HEK293 (cell line): ENCODE measurements at regions not wholly inside any gene's neighbourhood (a gene's known extent, or its start where the extent isn't known, plus 50 kb on each side); places are given as distances from the start of the nearest gene placed in this dataset.

Source experiments
- CTCF ChIA-PET: fragments of 350-600 bp; formaldehyde crosslinking; extraction: SDS; loops from one replicate; lab custom pipeline; 2021; ENCODE audit warnings: antibody characterized with exemption; lab: Yijun Ruan, JAX
- POLR2A ChIA-PET: fragments of 300-600 bp; formaldehyde crosslinking; extraction: SDS; loops from one replicate; lab custom pipeline; 2020; ENCODE audit warnings: antibody characterized with exemption, inconsistent platforms; lab: Yijun Ruan, JAX
- H3K27ac ChIP-seq: fragments of 200-500 bp; sonication (Bioruptor generic); 2 replicates; pipeline ENCODE4 v1.5.1; 2014; ENCODE audit warnings: low read depth, low read length, control low read depth, inconsistent platforms; ENCODE audit errors: extremely low read depth
- H3K36me3 ChIP-seq, 2 experiments: fragments of 200-500 bp in 1 of 2; sonication (Bioruptor generic) in 1 of 2; 1 replicate in 1 of 2; 2 replicates in 1 of 2; pipeline ENCODE4 v1.5.1; 2014 to 2017; ENCODE audit warnings: inconsistent platforms in 2 of 2, low read length in 2 of 2; ENCODE audit not compliant: control insufficient read depth in 2 of 2, insufficient read depth in 1 of 2
- H3K4me1 ChIP-seq: fragments of 200-500 bp; sonication (Bioruptor generic); 2 replicates; pipeline ENCODE4 v1.5.1; 2014; ENCODE audit warnings: mild to moderate bottlenecking, low read length, inconsistent platforms; ENCODE audit not compliant: control insufficient read depth, insufficient read depth
- H3K4me3 ChIP-seq: 2 replicates; pipeline ENCODE4 v1.5.1; 2011; ENCODE audit warnings: low read depth, mild to moderate bottlenecking, control low read depth, low read length, moderate library complexity
- H3K9me3 ChIP-seq: fragments of 200-500 bp; sonication (Bioruptor generic); 2 replicates; pipeline ENCODE4 v1.5.1; 2014; ENCODE audit warnings: low read depth, low read length, inconsistent platforms; ENCODE audit not compliant: control insufficient read depth, insufficient read depth
- BCL11B ChIP-seq: fragments of 450-650 bp; formaldehyde crosslinking; IDR thresholded peaks from 2 replicates; pipeline ENCODE4 v1.5.1; 2016; ENCODE audit warnings: low read depth, missing biosample characterization, missing genetic modification characterization
- HOXA7 ChIP-seq: sonication (generic); formaldehyde crosslinking; IDR thresholded peaks from 2 replicates; pipeline ENCODE4 v1.8.1; 2022; ENCODE audit warnings: missing genetic modification reagents, borderline replicate concordance
- MYNN ChIP-seq: fragments of 450-650 bp; formaldehyde crosslinking; IDR thresholded peaks from 2 replicates; pipeline ENCODE4 v1.5.1; 2016; ENCODE audit warnings: missing biosample characterization, missing genetic modification characterization, borderline replicate concordance
- ZBTB1 ChIP-seq: fragments of 450-650 bp; formaldehyde crosslinking; IDR thresholded peaks from 2 replicates; pipeline ENCODE4 v1.5.1; 2016; ENCODE audit warnings: missing biosample characterization, missing genetic modification characterization
- ZIC2 ChIP-seq: fragments of 450-650 bp; formaldehyde crosslinking; IDR thresholded peaks from 2 replicates; pipeline ENCODE4 v1.5.1; 2016; ENCODE audit warnings: missing biosample characterization, missing genetic modification characterization
- ZNF114 ChIP-seq: fragments of 450-650 bp; formaldehyde crosslinking; IDR thresholded peaks from 2 replicates; pipeline ENCODE4 v1.5.0; 2017; ENCODE audit warnings: missing biosample characterization, missing genetic modification characterization
- ZNF138 ChIP-seq: fragments of 450-650 bp; formaldehyde crosslinking; IDR thresholded peaks from 2 replicates; pipeline ENCODE4 v1.5.1; 2016; ENCODE audit warnings: missing biosample characterization, missing genetic modification characterization, borderline replicate concordance
- ZNF174 ChIP-seq: fragments of 450-650 bp; formaldehyde crosslinking; IDR thresholded peaks from 2 replicates; pipeline ENCODE4 v1.5.0; 2017; ENCODE audit warnings: missing biosample characterization, mild to moderate bottlenecking, missing genetic modification characterization
- ZNF221 ChIP-seq: fragments of 450-650 bp; formaldehyde crosslinking; IDR thresholded peaks from 2 replicates; pipeline ENCODE4 v1.5.1; 2017; ENCODE audit warnings: missing biosample characterization, missing genetic modification characterization, borderline replicate concordance
- ZNF366 ChIP-seq: fragments of 450-650 bp; formaldehyde crosslinking; conservative IDR thresholded peaks from 2 replicates; pipeline ENCODE4 v1.5.1; 2016; ENCODE audit warnings: missing biosample characterization, missing genetic modification characterization
- ZNF391 ChIP-seq: fragments of 450-650 bp; formaldehyde crosslinking; IDR thresholded peaks from 2 replicates; pipeline ENCODE4 v1.5.1; 2016; ENCODE audit warnings: low read depth, missing biosample characterization, missing genetic modification characterization, borderline replicate concordance
- ZNF404 ChIP-seq: fragments of 450-650 bp; formaldehyde crosslinking; IDR thresholded peaks from 2 replicates; pipeline ENCODE4 v1.5.1; 2017; ENCODE audit warnings: missing biosample characterization, missing genetic modification characterization
- ZNF423 ChIP-seq: fragments of 450-650 bp; formaldehyde crosslinking; IDR thresholded peaks from 2 replicates; pipeline ENCODE4 v1.5.1; 2016; ENCODE audit warnings: missing biosample characterization, missing genetic modification characterization
- ZNF473 ChIP-seq: fragments of 450-650 bp; formaldehyde crosslinking; IDR thresholded peaks from 2 replicates; pipeline ENCODE4 v1.5.1; 2017; ENCODE audit warnings: missing biosample characterization, missing genetic modification characterization
- ZNF555 ChIP-seq: fragments of 450-650 bp; formaldehyde crosslinking; conservative IDR thresholded peaks from 2 replicates; pipeline ENCODE4 v1.5.1; 2017; ENCODE audit warnings: missing biosample characterization, mild to moderate bottlenecking, missing genetic modification characterization, inconsistent platforms
- ZNF626 ChIP-seq: fragments of 450-650 bp; sonication (Bioruptor Pico); formaldehyde crosslinking; IDR thresholded peaks from 2 replicates; pipeline ENCODE4 v1.5.1; 2018; ENCODE audit warnings: missing biosample characterization, missing genetic modification characterization, inconsistent platforms
- ZNF777 ChIP-seq: fragments of 450-650 bp; formaldehyde crosslinking; IDR thresholded peaks from 2 replicates; pipeline ENCODE4 v1.5.1; 2017; ENCODE audit warnings: missing biosample characterization, missing genetic modification characterization, borderline replicate concordance
- ZNF785 ChIP-seq: fragments of 450-650 bp; formaldehyde crosslinking; IDR thresholded peaks from 2 replicates; pipeline ENCODE4 v1.5.1; 2016; ENCODE audit warnings: missing biosample characterization, missing genetic modification characterization
- ZNF830 ChIP-seq: fragments of 450-650 bp; IDR thresholded peaks from 2 replicates; pipeline ENCODE4 v1.5.0; 2018; ENCODE audit warnings: missing biosample characterization, missing genetic modification characterization, low read depth, mild to moderate bottlenecking, moderate library complexity
- ZSCAN30 ChIP-seq: fragments of 450-650 bp; IDR thresholded peaks from 2 replicates; pipeline ENCODE4 v1.5.1; 2018; ENCODE audit warnings: missing biosample characterization, mild to moderate bottlenecking, missing genetic modification characterization, moderate library complexity
- TF ChIP-seq, protein P1 (sequence below): fragments of 450-650 bp; formaldehyde crosslinking; IDR thresholded peaks from 2 replicates; pipeline ENCODE4 v1.5.1; 2016; ENCODE audit warnings: missing biosample characterization, missing genetic modification characterization, borderline replicate concordance
- TF ChIP-seq, protein P2 (sequence below): fragments of 450-650 bp; IDR thresholded peaks from 2 replicates; pipeline ENCODE4 v1.5.1; 2018; ENCODE audit warnings: missing biosample characterization, missing genetic modification characterization
- TF ChIP-seq, protein P3 (sequence below): fragments of 450-650 bp; formaldehyde crosslinking; optimal IDR thresholded peaks from 2 replicates; pipeline ENCODE3; 2016; ENCODE audit warnings: missing biosample characterization, mild to moderate bottlenecking, missing genetic modification characterization
- TF ChIP-seq, protein P4 (sequence below): fragments of 450-650 bp; formaldehyde crosslinking; IDR thresholded peaks from 2 replicates; pipeline ENCODE4 v1.5.1; 2016; ENCODE audit warnings: missing biosample characterization, missing genetic modification characterization
- TF ChIP-seq, protein P5 (sequence below): fragments of 450-650 bp; formaldehyde crosslinking; IDR thresholded peaks from 2 replicates; pipeline ENCODE4 v1.5.1; 2016; ENCODE audit warnings: missing biosample characterization, missing genetic modification characterization

DNA sequence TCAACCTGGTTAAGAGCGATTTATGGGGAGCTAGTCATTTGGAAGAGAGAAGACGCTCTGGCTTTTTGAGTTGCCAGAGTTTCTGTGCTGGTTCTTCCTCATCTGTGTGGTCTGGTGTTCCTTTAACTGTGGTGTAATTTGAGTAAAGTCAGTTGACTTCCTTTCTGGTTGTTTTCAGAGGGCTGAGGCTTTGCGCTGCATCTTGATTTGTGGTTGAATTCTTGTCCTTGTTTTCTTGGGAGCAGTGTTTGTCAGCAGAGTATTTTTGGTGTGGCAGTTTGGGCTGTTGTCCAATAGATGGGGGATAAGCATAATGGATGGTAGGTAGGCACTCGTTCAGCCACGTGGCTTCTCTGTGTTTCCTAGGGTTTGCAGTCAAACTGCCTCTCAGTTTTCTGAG lies 2143.2 kb upstream of the TENM3 start:
- no peaks in the 10 kb centered on the region for H3K36me3 ChIP-seq
- no peak overlapping the region for H3K27ac ChIP-seq
- H3K4me1 ChIP-seq: no peaks in the 10 kb centered on the region
- CTCF ChIA-PET: no interaction called here
- no peak overlapping the region for H3K4me3 ChIP-seq
- H3K9me3 ChIP-seq: no peaks in the 10 kb centered on the region
- TF ChIP-seq BCL11B (no peak), ZNF221 (tag by site-specific recombination) (no peak), ZBTB1 (tag by site-specific recombination) (no peak), ZNF404 (no peak), ZIC2 (no peak), MYNN (tag by site-specific recombination) (no peak), ZNF391 (no peak), ZNF138 (tag by site-specific recombination) (no peak), ZNF366 (no peak), ZNF174 (tag by site-specific recombination) (no peak)
- TF ChIP-seq, protein P1, sequence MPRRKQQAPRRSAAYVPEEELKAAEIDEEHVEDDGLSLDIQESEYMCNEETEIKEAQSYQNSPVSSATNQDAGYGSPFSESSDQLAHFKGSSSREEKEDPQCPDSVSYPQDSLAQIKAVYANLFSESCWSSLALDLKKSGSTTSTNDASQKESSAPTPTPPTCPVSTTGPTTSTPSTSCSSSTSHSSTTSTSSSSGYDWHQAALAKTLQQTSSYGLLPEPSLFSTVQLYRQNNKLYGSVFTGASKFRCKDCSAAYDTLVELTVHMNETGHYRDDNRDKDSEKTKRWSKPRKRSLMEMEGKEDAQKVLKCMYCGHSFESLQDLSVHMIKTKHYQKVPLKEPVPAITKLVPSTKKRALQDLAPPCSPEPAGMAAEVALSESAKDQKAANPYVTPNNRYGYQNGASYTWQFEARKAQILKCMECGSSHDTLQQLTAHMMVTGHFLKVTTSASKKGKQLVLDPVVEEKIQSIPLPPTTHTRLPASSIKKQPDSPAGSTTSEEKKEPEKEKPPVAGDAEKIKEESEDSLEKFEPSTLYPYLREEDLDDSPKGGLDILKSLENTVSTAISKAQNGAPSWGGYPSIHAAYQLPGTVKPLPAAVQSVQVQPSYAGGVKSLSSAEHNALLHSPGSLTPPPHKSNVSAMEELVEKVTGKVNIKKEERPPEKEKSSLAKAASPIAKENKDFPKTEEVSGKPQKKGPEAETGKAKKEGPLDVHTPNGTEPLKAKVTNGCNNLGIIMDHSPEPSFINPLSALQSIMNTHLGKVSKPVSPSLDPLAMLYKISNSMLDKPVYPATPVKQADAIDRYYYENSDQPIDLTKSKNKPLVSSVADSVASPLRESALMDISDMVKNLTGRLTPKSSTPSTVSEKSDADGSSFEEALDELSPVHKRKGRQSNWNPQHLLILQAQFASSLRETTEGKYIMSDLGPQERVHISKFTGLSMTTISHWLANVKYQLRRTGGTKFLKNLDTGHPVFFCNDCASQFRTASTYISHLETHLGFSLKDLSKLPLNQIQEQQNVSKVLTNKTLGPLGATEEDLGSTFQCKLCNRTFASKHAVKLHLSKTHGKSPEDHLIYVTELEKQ (tag by site-specific recombination): no peak
- TF ChIP-seq, protein P2, sequence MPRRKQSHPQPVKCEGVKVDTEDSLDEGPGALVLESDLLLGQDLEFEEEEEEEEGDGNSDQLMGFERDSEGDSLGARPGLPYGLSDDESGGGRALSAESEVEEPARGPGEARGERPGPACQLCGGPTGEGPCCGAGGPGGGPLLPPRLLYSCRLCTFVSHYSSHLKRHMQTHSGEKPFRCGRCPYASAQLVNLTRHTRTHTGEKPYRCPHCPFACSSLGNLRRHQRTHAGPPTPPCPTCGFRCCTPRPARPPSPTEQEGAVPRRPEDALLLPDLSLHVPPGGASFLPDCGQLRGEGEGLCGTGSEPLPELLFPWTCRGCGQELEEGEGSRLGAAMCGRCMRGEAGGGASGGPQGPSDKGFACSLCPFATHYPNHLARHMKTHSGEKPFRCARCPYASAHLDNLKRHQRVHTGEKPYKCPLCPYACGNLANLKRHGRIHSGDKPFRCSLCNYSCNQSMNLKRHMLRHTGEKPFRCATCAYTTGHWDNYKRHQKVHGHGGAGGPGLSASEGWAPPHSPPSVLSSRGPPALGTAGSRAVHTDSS (tag by site-specific recombination): no peak
- TF ChIP-seq, protein P3, sequence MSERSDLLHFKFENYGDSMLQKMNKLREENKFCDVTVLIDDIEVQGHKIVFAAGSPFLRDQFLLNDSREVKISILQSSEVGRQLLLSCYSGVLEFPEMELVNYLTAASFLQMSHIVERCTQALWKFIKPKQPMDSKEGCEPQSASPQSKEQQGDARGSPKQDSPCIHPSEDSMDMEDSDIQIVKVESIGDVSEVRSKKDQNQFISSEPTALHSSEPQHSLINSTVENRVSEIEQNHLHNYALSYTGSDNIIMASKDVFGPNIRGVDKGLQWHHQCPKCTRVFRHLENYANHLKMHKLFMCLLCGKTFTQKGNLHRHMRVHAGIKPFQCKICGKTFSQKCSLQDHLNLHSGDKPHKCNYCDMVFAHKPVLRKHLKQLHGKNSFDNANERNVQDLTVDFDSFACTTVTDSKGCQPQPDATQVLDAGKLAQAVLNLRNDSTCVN (tag by site-specific recombination): no peak
- POLR2A ChIA-PET: no interaction called here

DNA sequence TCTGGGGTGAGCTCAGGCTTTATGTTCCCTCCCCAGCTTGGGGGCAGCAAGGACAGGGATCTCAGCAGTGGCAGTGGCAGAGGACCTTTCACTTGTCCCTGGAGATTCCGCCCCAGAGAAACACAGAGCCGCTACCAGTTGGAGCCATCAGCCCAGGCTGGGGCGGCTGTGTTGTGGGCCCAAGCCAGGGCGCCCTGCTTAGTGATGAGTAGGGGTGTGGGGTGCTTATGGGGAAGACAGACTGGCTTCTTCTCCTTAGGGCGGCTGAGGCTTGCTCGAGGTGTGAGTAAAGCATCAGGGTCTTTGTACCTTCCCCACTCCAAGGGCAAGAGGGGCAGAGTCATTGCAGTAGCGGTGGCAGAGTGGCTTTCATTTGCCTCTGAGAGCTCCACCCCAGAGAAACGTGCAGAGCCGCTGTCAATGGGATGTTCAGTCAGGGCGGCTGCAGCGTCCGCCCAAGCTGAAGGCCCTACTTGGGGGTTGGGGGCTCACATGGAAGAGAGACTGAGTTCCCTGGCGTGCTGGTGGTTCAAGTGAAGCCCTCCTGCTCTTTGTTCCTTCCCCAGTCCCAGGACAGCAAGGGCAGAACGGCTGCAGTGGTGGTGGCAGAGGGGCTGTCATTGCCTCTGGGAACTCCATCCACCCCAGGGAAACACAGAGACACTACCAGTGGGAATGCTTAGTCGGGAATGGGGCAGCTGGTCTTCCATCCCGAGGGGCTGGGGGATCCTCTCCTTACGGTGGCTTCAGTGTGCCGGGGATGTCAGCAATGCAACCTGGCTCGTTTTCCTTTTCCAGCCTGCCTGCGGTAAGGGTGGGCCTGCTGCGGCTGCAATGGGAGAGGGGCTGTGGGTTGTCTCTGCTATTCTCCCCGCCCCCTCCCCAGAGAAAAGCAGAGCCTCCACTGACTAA lies 2142.5 kb upstream of the TENM3 start:
- ChIA-PET CTCF (interaction anchor here (0.6 kb wide), 1 partner anchor 13 kb away, joined by 3 read pairs; no protein-coding TSS in a partner anchor), POLR2A (no interaction called here)
- Histone ChIP-seq H3K36me3 (no peaks in the 10 kb centered on the region), H3K4me1 (no peaks in the 10 kb centered on the region), H3K27ac (no peak overlapping the region), H3K4me3 (no peak overlapping the region), H3K9me3 (no peaks in the 10 kb centered on the region)
- TF ChIP-seq ZSCAN30 (tag by site-specific recombination) (no peak), ZNF830 (tag by site-specific recombination) (no peak), HOXA7 (CRISPR knock-in tag) (no peak), ZNF785 (no peak), ZNF626 (tag by site-specific recombination) (no peak), ZNF777 (tag by site-specific recombination) (no peak), ZNF423 (no peak), ZNF114 (tag by site-specific recombination) (no peak), ZNF473 (tag by site-specific recombination) (no peak), ZNF555 (tag by site-specific recombination) (no peak)
- TF ChIP-seq, protein P3 (tag by site-specific recombination): no peak
- TF ChIP-seq, protein P4, sequence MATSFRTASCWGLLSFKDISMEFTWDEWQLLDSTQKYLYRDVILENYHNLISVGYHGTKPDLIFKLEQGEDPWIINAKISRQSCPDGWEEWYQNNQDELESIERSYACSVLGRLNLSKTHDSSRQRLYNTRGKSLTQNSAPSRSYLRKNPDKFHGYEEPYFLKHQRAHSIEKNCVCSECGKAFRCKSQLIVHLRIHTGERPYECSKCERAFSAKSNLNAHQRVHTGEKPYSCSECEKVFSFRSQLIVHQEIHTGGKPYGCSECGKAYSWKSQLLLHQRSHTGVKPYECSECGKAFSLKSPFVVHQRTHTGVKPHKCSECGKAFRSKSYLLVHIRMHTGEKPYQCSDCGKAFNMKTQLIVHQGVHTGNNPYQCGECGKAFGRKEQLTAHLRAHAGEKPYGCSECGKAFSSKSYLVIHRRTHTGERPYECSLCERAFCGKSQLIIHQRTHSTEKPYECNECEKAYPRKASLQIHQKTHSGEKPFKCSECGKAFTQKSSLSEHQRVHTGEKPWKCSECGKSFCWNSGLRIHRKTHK: no peak
- TF ChIP-seq, protein P5, sequence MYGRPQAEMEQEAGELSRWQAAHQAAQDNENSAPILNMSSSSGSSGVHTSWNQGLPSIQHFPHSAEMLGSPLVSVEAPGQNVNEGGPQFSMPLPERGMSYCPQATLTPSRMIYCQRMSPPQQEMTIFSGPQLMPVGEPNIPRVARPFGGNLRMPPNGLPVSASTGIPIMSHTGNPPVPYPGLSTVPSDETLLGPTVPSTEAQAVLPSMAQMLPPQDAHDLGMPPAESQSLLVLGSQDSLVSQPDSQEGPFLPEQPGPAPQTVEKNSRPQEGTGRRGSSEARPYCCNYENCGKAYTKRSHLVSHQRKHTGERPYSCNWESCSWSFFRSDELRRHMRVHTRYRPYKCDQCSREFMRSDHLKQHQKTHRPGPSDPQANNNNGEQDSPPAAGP (tag by site-specific recombination): no peak
